GM12891 (cell line): ENCODE measurements at regions not wholly inside any gene's neighbourhood (a gene's known extent, or its start where the extent isn't known, plus 50 kb on each side); places are given as distances from the start of the nearest gene placed in this dataset.
"Not testable (repeated sequence)": the region's sequence is repeated elsewhere in the genome, so short reads cannot be mapped to it uniquely, and the experiment has no call there.

Source experiments
- DNase-seq: peaks from one replicate; pipeline ENCODE4 v3.0.0; 2011; ENCODE audit warnings: low spot score; ENCODE audit not compliant: insufficient read length
- FAIRE-seq: peaks from 2 replicates; lab custom pipeline; 2011; peaks lifted over from hg19 to GRCh38; lab: Jason Lieb, UNC
- PAX5 ChIP-seq: IDR thresholded peaks from 2 replicates; pipeline ENCODE4 v1.6.1; 2011; ENCODE audit warnings: low read length, moderate library complexity, mild to moderate bottlenecking; ENCODE audit not compliant: insufficient read depth, severe bottlenecking
- POLR2A ChIP-seq: IDR thresholded peaks from 2 replicates; pipeline ENCODE4 v1.6.1; 2011; ENCODE audit warnings: low read depth, low read length, control low read depth
- POLR2AphosphoS5 ChIP-seq: IDR thresholded peaks from 2 replicates; pipeline ENCODE4 v1.6.1; 2011; ENCODE audit warnings: low read depth, low read length, control low read depth
- POU2F2 ChIP-seq: IDR thresholded peaks from 2 replicates; pipeline ENCODE4 v1.6.1; 2011; ENCODE audit warnings: low read depth, mild to moderate bottlenecking, control low read depth, low read length, moderate library complexity
- SPI1 ChIP-seq: IDR thresholded peaks from 2 replicates; pipeline ENCODE4 v1.6.1; 2011; ENCODE audit warnings: low read depth, low read length, control low read depth
- TAF1 ChIP-seq: IDR thresholded peaks from 2 replicates; pipeline ENCODE4 v1.6.1; 2011; ENCODE audit warnings: low read depth, low read length, control low read depth

- TF ChIP-seq PAX5 (no peak), SPI1 (no peak), TAF1 (no peak), POU2F2 (no peak), POLR2A (no peak), POLR2AphosphoS5 (no peak)
- FAIRE-seq (no peak), DNase-seq (no peak)
Measured at GRCh38 chr22:35178446-35178845, 78.8 kb upstream of the HMGXB4 start.

GRCh38 chr22:35183917-35184316 is 73.4 kb upstream of the HMGXB4 start:
- FAIRE-seq (no peak), DNase-seq (no peak)
- no peak for TF ChIP-seq POLR2A
- TF ChIP-seq SPI1 = no peak
- TF ChIP-seq POU2F2 = no peak
- no peak for TF ChIP-seq POLR2AphosphoS5
- no peak for TF ChIP-seq PAX5
- TF ChIP-seq TAF1 = no peak

- DNase-seq (no peak), FAIRE-seq (no peak)
- TF ChIP-seq POLR2AphosphoS5 = no peak
- TF ChIP-seq SPI1 = no peak
- TF ChIP-seq TAF1 = no peak
- TF ChIP-seq POLR2A = no peak
- TF ChIP-seq POU2F2 = no peak
- no peak for TF ChIP-seq PAX5
Measured at GRCh38 chr22:35186492-35186891, 70.8 kb upstream of the HMGXB4 start.

GRCh38 chr22:35188930-35189329 is 68.4 kb upstream of the HMGXB4 start:
- not testable (repeated sequence) for DNase-seq, FAIRE-seq

GRCh38 chr22:35189559-35189958 is 67.7 kb upstream of the HMGXB4 start:
- FAIRE-seq = no peak

GRCh38 chr22:35191412-35191811 is 65.9 kb upstream of the HMGXB4 start:
- FAIRE-seq (no peak), DNase-seq (no peak)
- TF ChIP-seq TAF1 = no peak
- no peak for TF ChIP-seq POLR2A
- no peak for TF ChIP-seq SPI1
- no peak for TF ChIP-seq PAX5
- no peak for TF ChIP-seq POLR2AphosphoS5
- no peak for TF ChIP-seq POU2F2

More at GRCh38 chr22:35189559-35189958, 67.7 kb upstream of the HMGXB4 start:
- TF ChIP-seq POLR2A (no peak), POU2F2 (no peak), PAX5 (no peak), SPI1 (no peak), TAF1 (no peak), POLR2AphosphoS5 (no peak)
- no peak for DNase-seq

GRCh38 chr22:35192129-35192918 is 65.0 kb upstream of the HMGXB4 start:
- no peak for TF ChIP-seq POLR2A
- TF ChIP-seq SPI1 = no peak
- no peak for TF ChIP-seq TAF1
- TF ChIP-seq PAX5 = no peak
- TF ChIP-seq POU2F2 = no peak
- no peak for TF ChIP-seq POLR2AphosphoS5
- FAIRE-seq = no peak
- no peak for DNase-seq

GRCh38 chr22:35195226-35195625 is 62.1 kb upstream of the HMGXB4 start:
- TF ChIP-seq POU2F2 (no peak), TAF1 (no peak), POLR2AphosphoS5 (no peak), SPI1 (no peak)
- FAIRE-seq (no peak), DNase-seq (no peak)

- TF ChIP-seq POLR2AphosphoS5 (no peak), TAF1 (no peak), SPI1 (no peak), PAX5 (no peak), POLR2A (no peak), POU2F2 (no peak)
- FAIRE-seq = no peak
- no peak for DNase-seq
Measured at GRCh38 chr22:35195821-35196220, 61.5 kb upstream of the HMGXB4 start.

- TF ChIP-seq POLR2AphosphoS5 (no peak), TAF1 (no peak), PAX5 (no peak), POU2F2 (no peak), SPI1 (no peak), POLR2A (no peak)
- FAIRE-seq = no peak
- DNase-seq = no peak
Measured at GRCh38 chr22:35197071-35197470, 60.2 kb upstream of the HMGXB4 start.
